ENCODE measurements at regions not wholly inside any gene's neighbourhood (a gene's known extent, or its start where the extent isn't known, plus 50 kb on each side); places are given as distances from the start of the nearest gene placed in this dataset.

DNA sequence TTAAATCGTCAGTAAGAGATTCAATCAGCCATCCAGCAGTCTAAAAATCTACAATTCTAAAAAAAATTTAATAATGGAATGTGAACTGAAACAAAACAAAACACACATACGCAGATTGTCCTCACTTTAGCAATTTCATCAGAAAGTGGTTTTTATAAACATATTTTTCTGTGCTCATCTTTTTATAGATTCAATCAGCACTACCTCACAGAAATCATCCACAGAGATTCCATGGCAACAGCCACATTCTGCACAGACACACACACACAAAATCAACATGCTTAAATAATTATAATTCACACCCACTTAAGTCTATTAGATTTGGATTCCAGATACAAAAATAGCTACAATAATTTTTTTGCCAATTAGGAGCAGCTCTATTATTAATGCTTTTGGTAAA, 149.0 kb upstream of the KCNIP4 start:
- no peak for DNase-seq

DNA sequence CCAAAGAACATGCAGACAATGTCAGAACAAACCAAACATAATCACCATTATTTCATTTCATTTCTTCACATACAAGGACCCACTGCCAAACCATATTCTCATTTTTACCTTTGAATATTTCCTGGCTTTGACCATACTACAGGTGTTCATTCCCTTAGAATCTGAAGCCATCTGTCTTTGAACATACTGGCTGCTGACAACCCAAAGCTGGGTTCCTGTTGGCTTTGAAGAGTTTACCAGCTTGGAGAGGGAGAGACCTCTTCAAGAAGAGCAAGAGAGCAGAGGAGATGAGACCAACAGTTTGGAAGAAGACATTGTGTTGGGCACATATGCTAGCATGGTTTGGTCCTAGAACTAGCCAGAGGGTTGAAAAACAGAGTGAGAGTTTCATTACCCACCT, 145.6 kb upstream of the KCNIP4 start:
- no peak for DNase-seq

GRCh38 chr4:22093126-22093525, 144.6 kb upstream of the KCNIP4 start:
- peak; percentile 3 for DNase-seq

DNA sequence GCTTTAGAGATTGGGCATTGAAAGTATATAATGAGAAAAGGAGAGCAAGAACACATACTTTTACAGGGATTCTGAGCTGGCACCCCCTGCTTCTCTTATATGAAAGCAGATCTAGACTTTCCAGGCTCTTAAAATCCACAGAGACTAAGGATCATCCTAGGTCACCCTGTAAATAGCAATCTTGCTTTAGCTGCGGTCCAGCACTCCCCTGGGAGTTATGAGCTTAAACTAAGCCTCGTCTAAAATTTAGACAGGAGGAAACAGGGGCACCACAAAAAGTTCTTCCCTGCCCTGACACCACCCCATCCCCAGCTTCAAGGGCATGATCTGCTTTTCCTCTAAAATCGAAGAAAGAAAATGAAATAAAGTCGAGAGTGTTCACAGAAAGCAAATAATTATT, 143.3 kb upstream of the KCNIP4 start:
- DNase-seq, result no peak

GRCh38 chr4:22091352-22091717, 142.8 kb upstream of the KCNIP4 start:
- no peak for DNase-seq

GRCh38 chr4:22090661-22091351, 142.2 kb upstream of the KCNIP4 start:
- no peak for DNase-seq

- DNase-seq, result no peak
Observed at GRCh38 chr4:22077571-22077970, 129.0 kb upstream of the KCNIP4 start.

DNA sequence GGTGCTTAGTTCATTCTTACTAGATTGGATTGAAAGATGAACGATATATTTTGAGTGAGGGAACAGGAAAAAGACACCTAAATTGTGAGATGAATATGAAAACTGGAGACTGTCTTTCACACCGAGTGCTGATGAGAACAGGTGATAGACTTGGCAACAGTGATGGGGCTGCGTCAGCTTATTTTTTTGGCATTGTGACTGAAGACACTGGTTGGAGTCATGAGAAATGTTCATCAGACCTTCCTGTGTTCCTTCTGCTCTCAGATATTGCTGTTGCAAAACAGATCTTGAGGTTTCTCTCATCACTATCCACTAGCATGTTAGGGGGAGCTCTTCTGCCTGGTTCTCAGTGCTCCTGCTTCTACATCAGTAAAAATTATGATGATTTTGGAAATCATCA, 124.2 kb upstream of the KCNIP4 start:
- DNase-seq, result no peak

DNA sequence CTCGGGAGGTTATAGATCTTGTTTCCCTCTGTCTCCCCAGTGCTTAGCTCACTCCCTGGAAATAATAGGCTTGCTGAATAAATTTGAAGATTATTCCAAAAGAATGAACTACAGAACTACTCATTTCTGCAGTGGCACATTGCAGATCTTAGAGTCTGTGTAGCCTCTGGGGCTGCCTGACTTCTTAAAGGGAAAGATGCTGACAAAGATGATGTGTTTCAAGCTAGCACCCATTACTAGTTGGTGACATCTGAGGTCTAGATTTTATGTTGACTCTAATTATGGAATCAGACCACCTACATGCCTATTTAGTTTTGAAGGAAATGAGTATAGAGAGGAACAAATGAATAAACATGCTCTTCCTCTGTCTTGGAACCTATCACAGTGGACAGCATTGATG, 123.7 kb upstream of the KCNIP4 start:
- DNase-seq, result no peak

DNA sequence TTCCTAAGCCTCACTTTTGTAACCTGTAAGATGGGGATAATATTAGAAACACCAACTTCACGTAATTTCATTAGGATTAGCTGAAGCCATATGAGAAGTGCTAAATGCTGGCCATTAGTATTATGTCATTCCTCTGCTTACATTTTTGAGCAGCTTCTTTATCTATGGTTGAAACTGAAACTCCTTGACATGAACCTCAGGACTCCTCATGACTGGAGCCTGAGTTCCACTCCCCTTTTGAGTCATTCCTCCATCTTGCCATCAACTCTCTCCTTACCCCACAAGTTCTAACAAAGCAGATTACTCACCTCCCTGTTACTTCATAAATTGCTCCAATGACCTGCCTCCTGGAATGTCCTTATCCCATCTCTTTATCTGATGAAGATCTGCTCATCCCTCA, 123.2 kb upstream of the KCNIP4 start:
- DNase-seq, result peak; percentile 22

DNA sequence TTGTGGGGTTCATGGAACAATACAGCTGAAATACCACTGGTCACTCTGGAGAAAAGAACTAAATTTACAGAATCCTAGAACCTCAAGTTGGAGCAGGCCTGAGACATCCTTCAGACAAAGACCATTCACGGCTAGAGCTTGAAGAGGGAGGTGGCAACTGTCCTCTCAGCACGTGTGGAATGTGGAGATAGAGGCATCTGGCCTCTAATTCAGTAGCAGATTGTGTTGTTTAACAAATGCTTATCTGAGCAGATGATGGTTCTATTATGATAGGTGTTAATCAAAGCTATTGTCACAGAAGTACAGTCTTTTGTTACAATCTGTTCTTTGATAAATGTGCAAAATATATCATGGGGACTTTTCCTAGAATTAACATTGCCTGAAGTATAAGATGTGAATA, 121.7 kb upstream of the KCNIP4 start:
- DNase-seq, result no peak

- no peak for DNase-seq
Observed at GRCh38 chr4:22063613-22064012, 115.0 kb upstream of the KCNIP4 start.

GRCh38 chr4:22062676-22063075, 114.1 kb upstream of the KCNIP4 start:
- DNase-seq, result no peak

- DNase-seq, result no peak
Observed at GRCh38 chr4:22055954-22056353, 107.4 kb upstream of the KCNIP4 start.

- no peak for DNase-seq
Observed at GRCh38 chr4:22052076-22052475, 103.5 kb upstream of the KCNIP4 start.

- no peak for DNase-seq
Observed at GRCh38 chr4:22048323-22048722, 99.8 kb upstream of the KCNIP4 start.

DNA sequence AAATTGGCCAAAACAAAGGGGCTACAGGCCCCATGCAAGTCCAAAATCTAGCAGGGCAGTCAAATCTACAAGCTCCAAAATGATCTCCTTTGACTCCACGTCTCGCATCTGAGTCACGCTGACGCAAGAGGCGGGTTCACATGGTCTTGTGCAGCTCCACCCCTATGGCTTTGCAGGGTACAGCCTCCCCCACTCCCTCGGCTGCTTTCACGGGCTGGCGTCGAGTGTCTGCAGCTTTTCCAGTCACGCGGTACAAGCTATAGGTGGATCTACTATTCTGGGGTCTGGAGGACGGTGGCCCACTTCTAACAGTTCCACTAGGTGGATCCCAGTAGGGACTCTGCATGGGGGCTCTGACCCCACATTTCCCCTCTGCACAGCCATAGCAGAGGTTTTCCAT, 99.2 kb upstream of the KCNIP4 start:
- no peak for DNase-seq

- no peak for DNase-seq
Observed at GRCh38 chr4:22045051-22045630, 96.6 kb upstream of the KCNIP4 start.

- DNase-seq, result no peak
Observed at GRCh38 chr4:22031423-22031822, 82.9 kb upstream of the KCNIP4 start.

DNA sequence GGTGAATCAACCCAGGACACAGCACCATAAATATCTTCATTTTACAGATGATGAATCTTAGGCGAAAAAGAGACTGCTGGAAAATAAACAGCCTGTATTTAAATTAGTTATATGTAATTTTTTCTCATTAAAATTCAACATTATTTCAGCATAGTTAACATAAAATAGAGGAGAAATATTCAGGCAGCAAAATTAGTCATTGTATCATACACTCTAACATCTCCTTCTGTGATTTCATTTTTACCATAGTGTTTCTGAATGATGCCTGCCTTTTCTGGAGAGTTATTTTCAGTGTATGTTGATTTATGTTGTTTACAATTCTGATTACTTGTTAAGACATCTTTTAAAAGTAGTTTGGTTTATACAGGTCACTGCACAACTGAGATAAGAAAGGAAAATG, 82.3 kb upstream of the KCNIP4 start:
- DNase-seq, result no peak

DNA sequence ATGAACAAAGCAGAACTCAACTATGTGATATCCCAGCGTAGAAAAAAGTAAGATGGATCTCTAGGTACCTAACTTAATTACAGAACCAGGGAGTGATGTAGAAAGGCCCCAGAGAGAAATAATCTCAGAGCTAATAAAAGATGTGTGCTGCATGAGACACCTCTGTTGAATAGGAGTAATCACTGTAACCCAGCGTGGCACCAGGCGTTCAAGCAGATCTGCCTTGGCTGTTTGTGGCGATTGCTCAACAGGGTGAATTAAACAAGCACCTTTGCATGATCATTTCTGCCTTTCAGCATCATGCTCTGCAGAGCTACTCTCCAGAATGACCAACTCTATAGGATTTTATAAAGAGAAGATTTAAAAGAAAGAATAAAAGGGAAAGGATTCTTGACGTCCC, 81.7 kb upstream of the KCNIP4 start:
- no peak for DNase-seq

DNA sequence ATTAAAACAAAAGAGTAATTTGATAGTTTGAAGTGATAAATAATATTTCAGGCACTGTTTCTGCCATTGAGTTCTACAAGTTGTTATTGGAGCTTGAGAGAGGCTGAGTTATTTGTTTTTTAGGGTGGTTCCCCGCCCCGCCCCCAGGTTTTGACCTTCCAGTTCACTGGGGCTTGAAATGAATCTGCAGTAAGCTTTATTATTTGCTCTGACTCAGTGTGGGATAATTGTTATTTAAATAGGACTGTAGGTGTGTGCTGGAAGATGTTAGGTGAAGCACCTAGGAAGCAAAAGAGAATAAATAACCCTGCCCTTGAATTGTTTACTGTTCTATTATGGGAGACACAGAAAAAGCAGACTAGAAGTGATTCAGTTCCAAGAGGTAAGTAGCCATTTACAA, 81.2 kb upstream of the KCNIP4 start:
- peak; percentile 18 for DNase-seq

DNA sequence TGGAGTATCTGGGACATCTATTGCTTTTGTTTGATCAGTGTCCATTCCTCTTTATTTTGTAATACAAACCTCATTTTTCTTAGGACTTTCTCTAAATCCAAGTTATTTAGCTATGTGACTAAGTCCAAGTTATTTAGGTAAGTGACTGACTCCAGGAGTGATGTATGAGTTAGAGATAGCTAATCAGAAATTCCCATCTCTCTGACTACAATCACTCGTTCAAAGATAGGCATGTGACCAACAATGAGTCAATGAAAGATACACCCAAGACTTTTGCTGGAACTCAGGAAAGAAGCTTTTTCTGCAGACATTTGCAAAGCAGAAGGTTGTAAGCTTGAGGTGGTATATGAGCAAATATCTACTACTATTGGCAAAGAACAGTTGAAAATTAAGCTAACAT, 72.5 kb upstream of the KCNIP4 start:
- DNase-seq, result no peak

- DNase-seq, result no peak
Observed at GRCh38 chr4:22020129-22020528, 71.6 kb upstream of the KCNIP4 start.

DNA sequence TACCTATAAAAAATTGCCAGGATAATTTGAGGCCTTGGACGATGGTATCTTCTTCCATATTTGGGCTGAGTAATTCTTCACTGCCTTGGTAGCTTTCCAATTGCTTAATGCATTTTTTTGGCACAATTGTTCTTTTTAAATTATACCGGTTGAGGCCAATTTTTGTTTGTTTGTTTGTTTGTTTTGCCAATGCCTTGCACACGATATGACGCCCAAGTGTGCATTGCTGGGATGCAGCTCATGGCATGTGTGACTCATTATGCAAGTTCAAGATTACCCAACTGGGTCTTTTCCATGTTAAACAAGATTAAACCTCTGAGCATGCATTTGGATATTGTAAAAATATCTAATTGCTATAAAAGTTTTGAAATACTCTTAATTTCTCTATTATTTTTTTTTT, 71.1 kb upstream of the KCNIP4 start:
- DNase-seq, result no peak

Data from kidney glomerular epithelial cell (primary cell).